SH-SY5Y (cell line): ENCODE measurements at regions not wholly inside any gene's neighbourhood (a gene's known extent, or its start where the extent isn't known, plus 50 kb on each side); places are given as distances from the start of the nearest gene placed in this dataset.

Experiments
- GATA2 ChIP-seq: IDR thresholded peaks from 2 replicates; pipeline ENCODE4 v1.6.1; 2011; ENCODE audit warnings: mild to moderate bottlenecking, low read depth, low read length
- GATA3 ChIP-seq: IDR thresholded peaks from 2 replicates; pipeline ENCODE4 v1.6.1; 2011; ENCODE audit warnings: low read depth, mild to moderate bottlenecking, low read length, moderate library complexity

GRCh38 chr3:40731445-40731844 lies 206.7 kb downstream of the ZNF621 start:
- TF ChIP-seq GATA2 (no peak), GATA3 (no peak)
